Mesothelial cell of epicardium (in vitro differentiated cells): ENCODE measurements at regions not wholly inside any gene's neighbourhood (a gene's known extent, or its start where the extent isn't known, plus 50 kb on each side); places are given as distances from the start of the nearest gene placed in this dataset.

Experiments used
- DNase-seq, 2 experiments: peaks; one replicate each; pipeline ENCODE4 v3.0.0; 2021; ENCODE audit warnings: low spot score in 2 of 2; ENCODE audit not compliant: unreplicated experiment in 2 of 2
- H3K27ac Mint-ChIP-seq: 2 replicates; pipeline ENCODE4 v1.8.0; 2021; ENCODE audit warnings: mixed read lengths
- H3K27me3 Mint-ChIP-seq: 2 replicates; pipeline ENCODE4 v1.8.0; 2021; ENCODE audit warnings: low read depth, mixed read lengths
- H3K36me3 Mint-ChIP-seq: 2 replicates; pipeline ENCODE4 v1.8.0; 2021; ENCODE audit warnings: mixed read lengths
- H3K4me1 Mint-ChIP-seq: 2 replicates; pipeline ENCODE4 v1.8.0; 2021; ENCODE audit warnings: mixed read lengths
- H3K4me3 Mint-ChIP-seq: 2 replicates; pipeline ENCODE4 v1.8.0; 2021; ENCODE audit warnings: mild to moderate bottlenecking, moderate library complexity, mixed read lengths
- H3K9me3 Mint-ChIP-seq: 2 replicates; pipeline ENCODE4 v1.8.0; 2021; ENCODE audit warnings: mixed read lengths
- TF ChIP-seq, protein P1 (sequence below): fragments of 200-600 bp; sonication (generic); IDR thresholded peaks from one replicate; pipeline ENCODE4 v1.5.0; 2021; ENCODE audit warnings: antibody characterized with exemption; ENCODE audit not compliant: unreplicated experiment

DNA sequence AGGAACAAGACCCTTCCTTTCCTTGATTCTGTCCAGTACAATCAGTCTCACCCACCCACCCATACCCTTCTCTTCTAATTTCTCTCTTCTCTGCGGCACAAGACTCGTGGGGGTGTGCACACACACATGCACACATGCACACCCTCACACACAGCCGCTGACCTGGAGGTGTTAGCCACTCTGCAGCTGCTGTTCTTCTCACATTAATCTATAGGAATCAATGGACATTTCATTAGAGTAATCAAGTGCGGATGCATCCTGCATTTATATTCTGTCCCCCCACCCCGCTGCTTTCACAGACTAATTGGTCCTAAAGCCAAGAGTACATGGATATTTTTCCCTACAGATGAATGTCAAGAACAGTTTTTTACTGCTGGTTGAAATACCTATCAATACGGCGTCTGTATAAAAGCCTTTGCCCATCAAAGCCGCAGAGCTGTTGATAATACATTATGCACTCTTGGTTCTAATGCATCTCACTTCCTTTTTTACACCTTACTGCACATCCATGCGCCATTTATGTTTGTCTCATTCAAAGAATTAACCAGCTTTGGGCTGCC, 186.5 kb upstream of the ONECUT1 start:
- TF ChIP-seq, protein P1, sequence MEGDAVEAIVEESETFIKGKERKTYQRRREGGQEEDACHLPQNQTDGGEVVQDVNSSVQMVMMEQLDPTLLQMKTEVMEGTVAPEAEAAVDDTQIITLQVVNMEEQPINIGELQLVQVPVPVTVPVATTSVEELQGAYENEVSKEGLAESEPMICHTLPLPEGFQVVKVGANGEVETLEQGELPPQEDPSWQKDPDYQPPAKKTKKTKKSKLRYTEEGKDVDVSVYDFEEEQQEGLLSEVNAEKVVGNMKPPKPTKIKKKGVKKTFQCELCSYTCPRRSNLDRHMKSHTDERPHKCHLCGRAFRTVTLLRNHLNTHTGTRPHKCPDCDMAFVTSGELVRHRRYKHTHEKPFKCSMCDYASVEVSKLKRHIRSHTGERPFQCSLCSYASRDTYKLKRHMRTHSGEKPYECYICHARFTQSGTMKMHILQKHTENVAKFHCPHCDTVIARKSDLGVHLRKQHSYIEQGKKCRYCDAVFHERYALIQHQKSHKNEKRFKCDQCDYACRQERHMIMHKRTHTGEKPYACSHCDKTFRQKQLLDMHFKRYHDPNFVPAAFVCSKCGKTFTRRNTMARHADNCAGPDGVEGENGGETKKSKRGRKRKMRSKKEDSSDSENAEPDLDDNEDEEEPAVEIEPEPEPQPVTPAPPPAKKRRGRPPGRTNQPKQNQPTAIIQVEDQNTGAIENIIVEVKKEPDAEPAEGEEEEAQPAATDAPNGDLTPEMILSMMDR, result no peak
- H3K4me3 Mint-ChIP-seq, result no peak overlapping the region
- H3K36me3 Mint-ChIP-seq, result no peaks in the 10 kb centered on the region
- H3K4me1 Mint-ChIP-seq, result no peaks in the 10 kb centered on the region
- DNase-seq, result no peak
- H3K9me3 Mint-ChIP-seq, result no peaks in the 10 kb centered on the region
- peaks cover 26% of the 10 kb centered on the region for H3K27me3 Mint-ChIP-seq
- H3K27ac Mint-ChIP-seq, result no peak overlapping the region

DNA sequence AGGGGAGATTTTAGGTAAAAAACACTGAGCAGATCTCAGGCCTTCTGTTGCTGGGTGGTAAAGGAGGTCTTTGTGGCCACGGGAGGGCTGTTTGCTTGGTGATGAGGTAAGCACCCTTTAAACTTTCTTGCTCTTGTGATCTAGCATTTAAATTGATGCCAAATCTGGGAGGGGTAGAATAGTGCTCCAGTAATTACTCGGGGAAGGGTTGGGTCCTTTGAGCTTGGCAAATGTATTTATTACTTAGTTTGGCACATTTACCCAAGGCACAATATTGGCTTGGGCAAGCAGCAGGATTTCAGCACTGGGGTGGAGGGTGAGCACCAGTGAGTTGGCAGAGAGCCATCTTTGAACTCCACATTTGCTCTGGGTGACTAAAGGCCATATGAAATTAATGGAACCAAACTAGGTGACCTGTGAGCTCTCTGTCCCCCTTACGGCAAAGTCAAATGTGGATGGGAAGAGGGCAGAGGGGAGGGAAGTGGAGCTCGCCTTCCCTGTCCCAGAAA, 185.9 kb upstream of the ONECUT1 start:
- TF ChIP-seq, protein P1, result no peak
- H3K4me3 Mint-ChIP-seq, result no peak overlapping the region
- H3K27ac Mint-ChIP-seq, result no peak overlapping the region
- no peaks in the 10 kb centered on the region for H3K36me3 Mint-ChIP-seq
- H3K4me1 Mint-ChIP-seq, result no peaks in the 10 kb centered on the region
- DNase-seq, result no peak
- H3K27me3 Mint-ChIP-seq, result peaks cover 21% of the 10 kb centered on the region
- no peaks in the 10 kb centered on the region for H3K9me3 Mint-ChIP-seq

DNA sequence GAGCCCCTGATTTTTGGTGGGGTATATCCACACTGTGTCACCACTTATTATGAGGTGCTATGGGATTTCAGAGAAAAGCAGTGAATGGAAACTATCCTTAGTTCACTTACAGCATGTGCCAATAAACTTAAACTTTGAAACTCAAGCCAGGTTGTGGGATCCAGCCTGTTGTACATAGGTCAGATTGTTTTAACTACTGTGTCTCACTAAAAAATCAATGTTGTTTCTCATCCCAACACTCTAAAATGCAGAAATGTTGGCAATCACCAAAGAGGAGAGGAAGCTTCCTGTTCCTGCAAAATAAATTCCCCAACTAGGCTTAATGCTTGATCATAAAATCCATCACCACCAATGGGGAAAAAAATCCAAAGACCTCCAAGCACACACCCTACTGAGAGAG, 173.7 kb upstream of the ONECUT1 start:
- Mint-ChIP-seq H3K36me3 (no peaks in the 10 kb centered on the region), H3K4me3 (no peak overlapping the region), H3K9me3 (peaks cover 4% of the 10 kb centered on the region), H3K27ac (no peak overlapping the region), H3K27me3 (peaks cover 12% of the 10 kb centered on the region), H3K4me1 (no peaks in the 10 kb centered on the region)
- no peak for DNase-seq
- TF ChIP-seq, protein P1, result no peak

DNA sequence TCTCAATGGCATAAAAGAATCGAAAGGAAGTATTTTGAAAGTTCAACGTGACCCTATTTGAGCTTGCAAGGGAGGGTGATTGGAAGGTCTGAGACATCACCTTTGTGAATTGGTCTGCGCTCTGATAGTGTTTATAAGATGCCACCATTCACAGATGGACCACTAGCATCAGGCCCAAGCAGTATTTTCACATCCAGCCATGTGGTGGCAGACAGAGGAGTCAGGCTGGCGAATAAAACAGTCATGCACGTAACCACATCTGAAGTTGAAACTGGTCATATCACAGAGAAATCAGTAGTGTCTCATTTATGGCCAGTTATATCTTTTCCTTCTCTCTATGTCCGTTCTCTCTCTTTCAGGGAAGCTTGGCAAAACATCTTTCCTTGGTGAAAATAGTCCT, 170.1 kb upstream of the ONECUT1 start:
- no peaks in the 10 kb centered on the region for H3K36me3 Mint-ChIP-seq
- H3K27me3 Mint-ChIP-seq, result peaks cover 14% of the 10 kb centered on the region
- TF ChIP-seq, protein P1, result no peak
- no peak overlapping the region for H3K4me3 Mint-ChIP-seq
- H3K4me1 Mint-ChIP-seq, result no peaks in the 10 kb centered on the region
- H3K9me3 Mint-ChIP-seq, result peaks cover 4% of the 10 kb centered on the region
- no peak for DNase-seq
- no peak overlapping the region for H3K27ac Mint-ChIP-seq

DNA sequence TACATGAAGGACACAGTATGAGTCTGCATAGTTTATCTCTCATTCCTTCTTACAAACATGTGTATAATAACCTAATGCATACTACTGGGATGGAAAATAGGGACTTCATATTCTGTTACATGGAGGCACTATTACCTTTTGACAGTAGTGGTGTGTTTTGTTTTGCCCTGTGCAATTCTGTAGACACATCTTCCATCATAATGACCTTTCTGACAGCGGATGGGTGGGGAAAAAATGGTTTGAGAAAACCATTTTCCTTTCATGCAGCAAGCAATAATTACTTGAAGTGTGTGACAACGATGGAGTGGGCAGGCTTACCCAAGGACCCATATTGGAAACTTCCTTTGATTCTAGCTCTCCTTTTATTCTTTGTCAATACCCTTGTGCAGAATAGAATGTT, 153.6 kb upstream of the ONECUT1 start:
- H3K36me3 Mint-ChIP-seq, result no peaks in the 10 kb centered on the region
- H3K27me3 Mint-ChIP-seq, result peaks cover 23% of the 10 kb centered on the region
- no peaks in the 10 kb centered on the region for H3K9me3 Mint-ChIP-seq
- TF ChIP-seq, protein P1, result no peak
- DNase-seq, result no peak
- H3K27ac Mint-ChIP-seq, result no peak overlapping the region
- no peaks in the 10 kb centered on the region for H3K4me1 Mint-ChIP-seq
- no peak overlapping the region for H3K4me3 Mint-ChIP-seq

DNA sequence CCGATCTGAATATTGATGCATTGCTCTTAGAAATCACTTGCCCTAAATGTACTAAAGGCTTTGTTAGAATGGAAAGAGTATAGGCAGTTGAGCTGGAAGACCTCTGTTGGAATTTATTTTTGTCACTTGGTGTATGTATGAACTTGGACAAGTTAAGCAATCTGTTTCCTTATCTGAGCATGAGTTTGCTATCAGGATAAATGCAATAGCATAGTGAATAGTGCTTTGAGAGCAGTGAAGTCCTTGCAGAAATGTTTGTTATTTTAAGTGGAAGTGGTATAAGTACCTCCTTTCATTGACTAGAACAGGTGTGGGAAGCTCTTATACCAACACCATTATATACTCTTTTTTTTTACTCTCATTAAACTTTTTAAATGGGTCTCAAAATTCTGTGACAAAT, 146.4 kb upstream of the ONECUT1 start:
- Mint-ChIP-seq H3K4me3 (no peak overlapping the region), H3K27me3 (peaks cover 19% of the 10 kb centered on the region), H3K9me3 (no peaks in the 10 kb centered on the region), H3K4me1 (no peaks in the 10 kb centered on the region), H3K27ac (no peak overlapping the region), H3K36me3 (no peaks in the 10 kb centered on the region)
- DNase-seq, result no peak
- TF ChIP-seq, protein P1, result no peak
